Karpas-422 (cell line): ENCODE measurements at regions not wholly inside any gene's neighbourhood (a gene's known extent, or its start where the extent isn't known, plus 50 kb on each side); places are given as distances from the start of the nearest gene placed in this dataset.

ENCODE experiments used
- DNase-seq: peaks from one replicate; pipeline ENCODE4 v3.0.0-alpha.2; 2015
- H2AFZ ChIP-seq: fragments of 200-600 bp; sonication (generic); 2 replicates; pipeline ENCODE4 v1.6.1; 2014; ENCODE audit warnings: antibody characterized with exemption, low read length, mixed read lengths
- H3K27ac ChIP-seq: fragments of 200-600 bp; sonication (generic); 2 replicates; pipeline ENCODE4 v1.5.1; 2014; ENCODE audit warnings: mild to moderate bottlenecking, low read length, moderate library complexity
- H3K27me3 ChIP-seq: fragments of 200-600 bp; sonication (generic); 2 replicates; pipeline ENCODE4 v1.6.1; 2014; ENCODE audit warnings: low read length, mixed read lengths
- H3K36me3 ChIP-seq: fragments of 200-600 bp; sonication (generic); 2 replicates; pipeline ENCODE4 v1.6.1; 2014; ENCODE audit warnings: low read length, mixed read lengths; ENCODE audit not compliant: insufficient read depth
- H3K4me1 ChIP-seq: fragments of 200-600 bp; sonication (generic); 2 replicates; pipeline ENCODE4 v1.6.1; 2014; ENCODE audit warnings: mild to moderate bottlenecking, low read length, mixed read lengths
- H3K4me2 ChIP-seq: fragments of 200-600 bp; sonication (generic); 2 replicates; pipeline ENCODE4 v1.6.1; 2014; ENCODE audit warnings: low read length, low read depth, mild to moderate bottlenecking; ENCODE audit not compliant: poor library complexity, severe bottlenecking
- H3K4me3 ChIP-seq: fragments of 200-600 bp; sonication (generic); 2 replicates; pipeline ENCODE4 v1.5.1; 2014; ENCODE audit warnings: mild to moderate bottlenecking, antibody characterized with exemption, low read length, mixed read lengths
- H3K79me2 ChIP-seq: fragments of 200-600 bp; sonication (generic); 2 replicates; pipeline ENCODE4 v1.6.1; 2014; ENCODE audit warnings: mild to moderate bottlenecking, low read length, mixed read lengths
- H3K9ac ChIP-seq: fragments of 200-600 bp; sonication (generic); 2 replicates; pipeline ENCODE4 v1.6.0; 2014; ENCODE audit warnings: low read length
- H3K9me2 ChIP-seq: fragments of 200-600 bp; sonication (generic), shearing (Covaris generic); replicated peaks from 2 replicates; pipeline ENCODE4 v1.6.0; 2014; ENCODE audit warnings: mild to moderate bottlenecking, low read length, moderate library complexity; ENCODE audit not compliant: insufficient read depth
- H3K9me3 ChIP-seq: fragments of 300-700, 200-600 bp; sonication (generic); 2 replicates; pipeline ENCODE4 v1.6.1; 2014; ENCODE audit warnings: low read length, mixed read lengths
- H4K20me1 ChIP-seq: fragments of 200-600 bp; sonication (generic); 2 replicates; pipeline ENCODE4 v1.6.1; 2014; ENCODE audit warnings: mild to moderate bottlenecking, antibody characterized with exemption, low read length, low read depth; ENCODE audit not compliant: insufficient read depth

DNA sequence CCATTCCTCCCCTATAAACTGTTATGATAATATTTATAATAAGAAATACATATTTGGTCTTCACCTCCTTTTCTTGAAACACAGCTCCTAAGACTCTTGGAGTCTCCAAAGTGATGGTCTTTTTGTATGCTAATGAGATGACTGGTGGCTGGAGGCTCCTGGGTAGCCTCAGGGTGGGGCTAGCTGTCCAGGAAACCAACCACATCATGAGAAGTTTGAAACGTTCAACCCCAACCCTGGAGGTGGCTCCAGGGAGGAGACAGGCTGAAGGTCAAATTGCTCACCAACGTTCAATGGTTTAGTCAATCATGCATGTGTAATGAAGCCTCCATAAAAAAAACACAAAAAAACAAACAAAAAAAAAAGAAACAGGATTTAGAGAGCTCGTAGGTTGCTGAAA, 298.7 kb upstream of the MGAT5 start:
- Histone ChIP-seq H3K27me3 (no peaks in the 10 kb centered on the region), H3K79me2 (no peaks in the 10 kb centered on the region), H3K36me3 (no peaks in the 10 kb centered on the region), H4K20me1 (no peaks in the 10 kb centered on the region), H3K4me1 (peaks cover 3% of the 10 kb centered on the region; the same call in 1 of the 2 replicates), H3K4me3 (no peak overlapping the region), H3K9me2 (no peaks in the 10 kb centered on the region), H3K9me3 (no peaks in the 10 kb centered on the region), H3K4me2 (no peak overlapping the region), H3K9ac (no peak overlapping the region), H2AFZ (no peak overlapping the region), H3K27ac (no peak overlapping the region)
- no peak for DNase-seq

GRCh38 chr2:133956434-133956935, 297.4 kb upstream of the MGAT5 start:
- Histone ChIP-seq H3K79me2 (no peaks in the 10 kb centered on the region), H3K4me1 (peaks cover 3% of the 10 kb centered on the region; the same call in 1 of the 2 replicates), H3K4me3 (no peak overlapping the region), H2AFZ (no peak overlapping the region), H3K27ac (no peak overlapping the region), H3K9me2 (no peaks in the 10 kb centered on the region), H4K20me1 (no peaks in the 10 kb centered on the region), H3K36me3 (no peaks in the 10 kb centered on the region), H3K4me2 (no peak overlapping the region), H3K27me3 (no peaks in the 10 kb centered on the region), H3K9me3 (no peaks in the 10 kb centered on the region), H3K9ac (no peak overlapping the region)
- DNase-seq: no peak

GRCh38 chr2:133957724-133958480, 296.0 kb upstream of the MGAT5 start:
- no peak for DNase-seq
- no peaks in the 10 kb centered on the region for H4K20me1 ChIP-seq
- H3K9me2 ChIP-seq: no peaks in the 10 kb centered on the region
- no peaks in the 10 kb centered on the region for H3K9me3 ChIP-seq
- no peaks in the 10 kb centered on the region for H3K79me2 ChIP-seq
- no peak overlapping the region for H3K4me2 ChIP-seq
- no peak overlapping the region for H3K4me3 ChIP-seq
- no peak overlapping the region for H3K9ac ChIP-seq
- no peak overlapping the region for H3K27ac ChIP-seq
- no peaks in the 10 kb centered on the region for H3K27me3 ChIP-seq
- H3K4me1 ChIP-seq: peaks cover 7% of the 10 kb centered on the region; the same call in 1 of the 2 replicates
- no peak overlapping the region for H2AFZ ChIP-seq
- H3K36me3 ChIP-seq: no peaks in the 10 kb centered on the region

- no peak overlapping the region for H3K27ac ChIP-seq
- no peak for DNase-seq
- H3K4me1 ChIP-seq: peaks cover 3% of the 10 kb centered on the region; the same call in 1 of the 2 replicates
- H4K20me1 ChIP-seq: no peaks in the 10 kb centered on the region
- H3K79me2 ChIP-seq: no peaks in the 10 kb centered on the region
- no peak overlapping the region for H3K9ac ChIP-seq
- H2AFZ ChIP-seq: no peak overlapping the region
- H3K36me3 ChIP-seq: no peaks in the 10 kb centered on the region
- no peak overlapping the region for H3K4me2 ChIP-seq
- H3K9me3 ChIP-seq: no peaks in the 10 kb centered on the region
- H3K4me3 ChIP-seq: no peak overlapping the region
- no peaks in the 10 kb centered on the region for H3K9me2 ChIP-seq
- no peaks in the 10 kb centered on the region for H3K27me3 ChIP-seq
Observed at GRCh38 chr2:133959066-133959465, 294.8 kb upstream of the MGAT5 start.

DNA sequence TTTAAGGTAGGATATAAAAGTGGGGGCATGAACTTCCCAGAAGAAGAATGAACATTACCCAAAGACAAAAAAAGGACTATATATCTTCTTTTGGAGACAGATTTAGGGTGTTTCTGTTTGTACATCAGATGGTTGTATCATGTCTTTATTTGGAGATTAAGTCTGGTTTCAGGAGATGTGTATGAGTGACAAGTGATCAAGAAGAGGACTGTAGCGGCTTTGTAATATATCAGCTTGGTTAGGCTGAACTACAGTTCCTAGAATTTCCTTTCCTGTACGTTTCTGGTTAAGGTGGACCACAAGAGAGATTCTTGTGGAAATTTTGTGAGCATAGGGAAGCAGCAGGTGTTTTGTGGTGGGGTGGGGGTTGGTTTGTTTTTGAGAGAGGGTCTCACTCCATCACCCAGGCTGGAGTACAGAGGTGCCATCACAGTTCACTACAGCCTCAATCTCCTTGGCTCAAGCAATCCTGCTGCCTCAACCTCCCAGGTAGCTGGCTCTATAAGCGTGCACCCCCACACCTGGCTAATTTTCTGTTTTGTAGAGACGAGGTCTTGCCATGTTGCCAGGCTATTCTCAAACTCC, 287.1 kb upstream of the MGAT5 start:
- H3K27me3 ChIP-seq: no peaks in the 10 kb centered on the region
- no peaks in the 10 kb centered on the region for H3K9me2 ChIP-seq
- no peaks in the 10 kb centered on the region for H3K79me2 ChIP-seq
- H2AFZ ChIP-seq: no peak overlapping the region
- no peak overlapping the region for H3K27ac ChIP-seq
- H3K4me1 ChIP-seq: peaks cover 2% of the 10 kb centered on the region; the same call in 1 of the 2 replicates
- H3K36me3 ChIP-seq: no peaks in the 10 kb centered on the region
- no peaks in the 10 kb centered on the region for H4K20me1 ChIP-seq
- H3K9me3 ChIP-seq: no peaks in the 10 kb centered on the region
- H3K9ac ChIP-seq: no peak overlapping the region
- H3K4me2 ChIP-seq: no peak overlapping the region
- no peak overlapping the region for H3K4me3 ChIP-seq
- DNase-seq: no peak

DNA sequence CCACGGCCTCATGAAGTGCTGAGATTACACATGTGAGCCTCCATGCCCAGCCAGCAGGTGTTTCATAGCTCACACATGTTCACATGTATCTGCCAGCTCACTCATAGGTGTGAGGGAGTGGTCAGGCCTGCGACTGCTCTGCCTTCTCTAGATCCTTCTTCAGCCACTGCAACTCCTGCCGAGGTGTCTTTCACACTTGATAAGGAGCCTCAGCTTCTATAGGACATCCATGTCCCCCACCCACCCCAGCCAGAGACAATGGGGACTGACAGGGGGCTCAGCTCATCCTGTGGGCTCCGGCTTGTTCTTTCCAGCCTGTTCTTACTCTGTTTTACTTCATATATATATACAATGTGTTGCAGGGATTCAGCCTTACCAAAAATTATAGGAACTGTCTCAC, 286.5 kb upstream of the MGAT5 start:
- DNase-seq: no peak

GRCh38 chr2:133968446-133968845, 285.4 kb upstream of the MGAT5 start:
- no peak overlapping the region for H3K9ac ChIP-seq
- no peak for DNase-seq
- H2AFZ ChIP-seq: no peak overlapping the region
- no peak overlapping the region for H3K27ac ChIP-seq
- H3K9me2 ChIP-seq: no peaks in the 10 kb centered on the region
- H3K79me2 ChIP-seq: no peaks in the 10 kb centered on the region
- H3K4me2 ChIP-seq: no peak overlapping the region
- no peaks in the 10 kb centered on the region for H3K9me3 ChIP-seq
- H4K20me1 ChIP-seq: no peaks in the 10 kb centered on the region
- H3K36me3 ChIP-seq: no peaks in the 10 kb centered on the region
- H3K4me1 ChIP-seq: no peaks in the 10 kb centered on the region
- H3K27me3 ChIP-seq: no peaks in the 10 kb centered on the region
- no peak overlapping the region for H3K4me3 ChIP-seq

More for the DNA sequence above, 286.5 kb upstream of the MGAT5 start:
- no peaks in the 10 kb centered on the region for H3K36me3 ChIP-seq
- no peaks in the 10 kb centered on the region for H3K79me2 ChIP-seq
- no peak overlapping the region for H2AFZ ChIP-seq
- H3K27me3 ChIP-seq: no peaks in the 10 kb centered on the region
- no peaks in the 10 kb centered on the region for H3K9me3 ChIP-seq
- no peak overlapping the region for H3K4me3 ChIP-seq
- no peak overlapping the region for H3K4me2 ChIP-seq
- no peaks in the 10 kb centered on the region for H3K9me2 ChIP-seq
- H4K20me1 ChIP-seq: no peaks in the 10 kb centered on the region
- no peak overlapping the region for H3K9ac ChIP-seq
- no peak overlapping the region for H3K27ac ChIP-seq
- no peaks in the 10 kb centered on the region for H3K4me1 ChIP-seq

GRCh38 chr2:133970641-133971040, 283.2 kb upstream of the MGAT5 start:
- Histone ChIP-seq H3K36me3 (no peaks in the 10 kb centered on the region), H3K4me2 (no peak overlapping the region), H3K9me2 (no peaks in the 10 kb centered on the region), H4K20me1 (no peaks in the 10 kb centered on the region), H3K79me2 (no peaks in the 10 kb centered on the region), H3K9ac (no peak overlapping the region), H3K27ac (no peak overlapping the region), H2AFZ (no peak overlapping the region), H3K27me3 (no peaks in the 10 kb centered on the region), H3K4me1 (no peaks in the 10 kb centered on the region), H3K9me3 (no peaks in the 10 kb centered on the region), H3K4me3 (no peak overlapping the region)
- DNase-seq: no peak
